RKO (cell line): ENCODE measurements at regions not wholly inside any gene's neighbourhood (a gene's known extent, or its start where the extent isn't known, plus 50 kb on each side); places are given as distances from the start of the nearest gene placed in this dataset.

Source experiments
- DNase-seq: peaks from one replicate; pipeline ENCODE4 v3.0.0-alpha.2; 2016; ENCODE audit warnings: low spot score

DNA sequence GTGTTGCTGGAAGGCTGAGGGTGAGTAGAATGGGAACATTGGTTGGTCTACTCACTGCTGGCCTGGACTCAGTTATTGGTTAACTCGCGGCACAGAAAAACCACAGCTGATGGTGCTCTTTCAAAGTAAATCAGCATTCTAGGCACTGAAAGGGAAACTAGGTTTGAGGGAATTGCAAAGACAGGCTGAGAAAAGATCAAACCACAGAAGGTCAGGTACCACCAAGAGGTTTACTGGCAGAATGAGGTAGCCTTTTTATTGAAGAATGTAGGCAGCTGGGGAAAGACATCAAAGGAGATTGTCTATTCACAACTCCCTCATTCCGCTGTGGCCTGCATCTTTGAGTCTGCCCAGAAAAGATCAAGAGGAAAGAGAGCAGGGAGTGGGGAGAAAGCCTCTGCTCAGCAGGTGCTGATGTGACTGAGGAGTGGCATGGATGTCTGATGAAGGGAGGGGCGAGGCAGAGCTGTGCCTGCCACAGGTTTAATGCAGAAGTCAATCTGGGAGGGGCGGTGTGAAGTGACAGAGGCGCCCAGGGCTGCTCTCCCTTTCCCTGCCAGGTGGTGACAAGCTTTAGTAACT is 255.5 kb downstream of the MAN2A1 start:
- DNase-seq: no peak

DNA sequence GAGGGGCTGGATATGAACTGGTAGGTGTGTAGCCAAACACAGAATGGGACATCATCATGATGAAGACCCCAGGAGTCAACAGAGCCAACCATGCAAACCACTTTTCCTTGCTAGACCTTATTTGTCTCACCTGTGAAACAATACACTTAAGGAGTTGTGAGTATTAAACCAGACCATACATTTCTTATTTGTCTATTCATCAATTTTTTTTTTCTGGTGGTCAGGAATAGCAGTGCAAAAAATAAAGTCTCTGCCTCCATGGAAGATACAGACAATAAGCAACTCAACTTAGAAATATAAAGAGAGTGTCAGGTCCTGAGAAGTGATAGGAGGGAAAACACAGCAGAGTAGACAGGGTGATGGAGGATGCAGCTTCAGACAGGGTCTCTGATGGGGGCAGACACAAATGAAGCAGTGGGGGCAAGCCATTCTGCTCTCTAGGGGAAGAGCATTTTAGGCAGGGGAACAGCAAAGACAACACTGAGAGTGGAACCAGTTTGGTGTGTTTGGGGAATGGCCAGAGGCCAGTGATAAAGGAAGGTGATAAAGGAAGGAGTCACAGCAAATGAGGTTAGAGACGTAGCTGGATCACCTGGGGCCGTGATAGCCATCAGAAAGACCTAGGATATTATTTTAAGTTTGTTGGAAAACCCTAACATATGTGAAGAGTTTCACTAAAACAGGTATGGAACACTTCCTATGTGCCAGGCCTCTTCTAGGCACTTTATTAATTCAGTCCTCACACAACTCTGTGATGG is 256.2 kb downstream of the MAN2A1 start:
- DNase-seq: no peak

DNA sequence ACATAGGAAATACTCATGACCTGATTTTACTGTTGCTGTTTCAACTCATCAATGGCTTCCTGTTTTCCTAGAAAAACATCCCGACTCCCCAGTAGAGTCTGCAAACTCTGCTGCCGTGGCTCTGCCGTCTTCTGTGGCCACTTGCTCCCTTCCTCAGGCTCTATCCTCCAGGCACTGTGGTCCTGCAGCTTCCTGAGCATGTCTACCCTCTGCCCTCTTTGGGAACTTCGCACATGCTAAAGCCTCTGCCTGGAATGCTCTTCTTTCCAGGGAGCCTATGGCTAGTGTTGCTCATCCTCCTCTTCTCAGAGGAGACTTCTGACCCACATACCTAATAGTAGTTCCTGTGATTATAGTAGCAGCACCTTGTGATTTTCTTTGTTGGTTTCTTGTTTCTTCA is 256.9 kb downstream of the MAN2A1 start:
- DNase-seq: no peak

DNA sequence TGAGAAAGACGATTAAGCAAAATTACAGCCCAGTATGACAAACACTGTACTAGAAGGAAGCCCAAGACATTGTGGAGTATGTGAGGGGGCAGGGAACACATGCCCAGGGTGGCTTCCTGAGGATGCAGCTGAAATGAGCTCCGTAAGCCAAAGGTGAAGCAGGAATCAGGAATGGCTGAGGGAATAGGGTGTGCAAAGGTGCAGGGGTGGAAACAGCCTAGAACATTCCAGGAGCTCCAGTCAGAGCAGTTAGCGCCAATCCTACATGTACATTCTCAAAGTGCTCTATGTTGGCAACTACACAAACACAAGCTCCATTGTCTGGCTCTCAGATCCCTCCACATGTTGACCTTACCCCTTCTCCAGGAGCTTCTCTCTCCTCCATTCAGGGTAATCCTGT is 257.9 kb downstream of the MAN2A1 start:
- DNase-seq: no peak

DNA sequence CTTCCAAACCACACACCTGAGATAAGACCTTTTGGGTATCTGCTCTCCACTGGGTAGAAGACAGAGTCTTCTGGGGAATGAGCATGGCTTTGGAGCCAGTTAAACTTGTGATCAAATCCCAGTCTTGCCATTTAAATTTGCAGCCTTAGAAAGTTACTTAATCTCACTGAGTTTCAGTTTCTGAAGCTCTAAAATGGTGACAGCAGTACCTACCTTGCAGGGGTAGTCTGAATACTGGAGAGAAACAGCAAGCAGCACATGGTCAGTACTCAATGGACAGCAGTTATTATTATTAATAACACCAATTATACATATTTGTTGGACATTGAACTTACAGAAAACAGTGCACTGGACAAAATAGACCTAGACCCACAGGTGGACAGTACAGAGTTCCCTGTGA is 260.9 kb downstream of the MAN2A1 start:
- no peak for DNase-seq

DNA sequence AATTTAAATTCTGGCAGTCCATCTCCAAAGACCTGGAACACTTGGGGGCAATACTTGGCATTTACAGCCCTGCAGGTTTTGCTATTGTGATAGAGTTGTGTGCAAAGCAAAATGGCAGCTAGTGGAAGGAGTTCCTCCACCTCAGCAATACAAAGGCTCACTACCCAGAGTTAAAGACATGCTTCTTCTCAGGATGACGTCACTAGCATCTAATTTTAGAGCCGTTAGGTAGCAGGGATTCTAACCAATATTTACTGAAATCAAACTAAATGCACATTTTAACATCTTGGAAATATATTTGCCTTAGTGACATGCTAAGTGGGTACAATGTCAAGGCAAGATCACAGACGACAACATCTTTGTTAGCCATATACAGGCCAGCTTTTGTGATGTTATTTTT is 261.6 kb downstream of the MAN2A1 start:
- no peak for DNase-seq

DNA sequence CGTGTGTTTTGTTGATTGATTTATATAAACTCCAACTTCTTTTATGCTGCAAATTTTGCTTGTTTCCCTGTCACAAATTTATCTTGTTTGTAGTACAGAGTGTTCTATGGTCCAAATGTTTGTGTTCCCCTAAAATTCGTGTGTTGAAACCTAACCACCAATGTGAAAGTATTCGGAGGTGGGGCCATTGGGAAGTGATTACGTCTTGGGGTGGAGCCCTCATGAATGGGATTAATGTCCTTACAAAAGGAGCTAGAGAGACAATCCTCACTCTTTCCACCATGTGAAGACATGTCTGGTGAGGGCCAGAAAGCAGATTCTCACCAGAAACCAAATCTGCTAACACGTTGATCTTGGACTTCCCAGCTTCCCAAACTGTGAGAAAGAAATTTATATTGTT is 262.0 kb downstream of the MAN2A1 start:
- DNase-seq: no peak

DNA sequence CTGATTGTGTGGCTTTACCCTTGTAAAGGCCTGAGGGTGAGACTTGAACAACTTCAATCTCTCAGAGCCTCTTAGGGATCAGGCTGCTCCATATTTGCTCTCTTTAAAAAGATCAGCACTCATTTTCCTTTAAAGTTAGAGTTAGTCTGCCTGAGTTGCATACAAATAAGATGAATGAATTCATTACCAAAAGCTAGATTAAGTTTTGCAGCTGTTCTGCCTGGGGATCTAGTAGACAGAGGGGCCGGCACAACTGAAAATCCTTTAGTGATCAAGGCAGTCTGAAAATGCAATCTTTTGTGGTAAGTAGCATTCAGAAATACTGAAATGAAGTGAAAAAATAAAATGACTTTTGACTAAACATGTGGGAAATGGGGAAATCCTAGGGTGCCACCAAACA is 264.0 kb downstream of the MAN2A1 start:
- DNase-seq: no peak

DNA sequence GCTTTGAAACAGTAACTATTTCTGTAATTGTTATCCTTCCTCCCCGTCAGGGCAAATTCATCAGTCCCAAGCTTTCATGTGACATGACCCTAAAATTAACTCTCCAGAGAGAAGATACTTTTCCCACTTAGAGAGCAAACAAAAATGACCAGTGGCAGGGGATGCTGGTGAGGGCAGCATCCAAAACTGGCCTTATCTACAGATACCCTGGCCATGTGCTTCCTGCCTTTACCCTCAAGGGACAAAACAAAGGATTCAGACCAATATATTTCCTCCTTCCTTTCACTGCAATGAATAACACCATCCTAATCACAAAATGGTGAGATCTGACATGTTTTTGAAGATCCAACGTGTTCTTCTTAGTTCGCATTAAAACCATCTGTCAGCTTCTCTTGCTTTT is 267.2 kb downstream of the MAN2A1 start:
- no peak for DNase-seq

DNA sequence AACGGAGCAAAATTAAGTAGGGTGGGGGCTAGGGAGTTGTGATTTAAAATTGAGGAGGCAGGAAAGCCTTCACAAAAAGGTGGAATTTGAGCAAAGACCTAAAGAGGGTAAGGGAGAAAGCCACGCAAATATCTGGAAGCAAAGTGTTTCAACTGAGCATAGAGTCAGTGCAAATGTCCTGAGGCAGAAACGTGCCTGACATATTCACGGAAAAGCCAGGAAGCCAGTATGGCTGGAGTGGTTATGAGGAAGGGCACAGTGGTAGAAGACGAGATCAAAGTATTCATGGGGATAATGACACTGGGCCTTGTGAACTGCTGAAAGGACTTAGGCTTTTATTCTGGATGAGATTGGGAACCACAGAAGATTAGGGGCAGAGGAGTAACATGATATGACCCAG is 268.4 kb downstream of the MAN2A1 start:
- DNase-seq: no peak

DNA sequence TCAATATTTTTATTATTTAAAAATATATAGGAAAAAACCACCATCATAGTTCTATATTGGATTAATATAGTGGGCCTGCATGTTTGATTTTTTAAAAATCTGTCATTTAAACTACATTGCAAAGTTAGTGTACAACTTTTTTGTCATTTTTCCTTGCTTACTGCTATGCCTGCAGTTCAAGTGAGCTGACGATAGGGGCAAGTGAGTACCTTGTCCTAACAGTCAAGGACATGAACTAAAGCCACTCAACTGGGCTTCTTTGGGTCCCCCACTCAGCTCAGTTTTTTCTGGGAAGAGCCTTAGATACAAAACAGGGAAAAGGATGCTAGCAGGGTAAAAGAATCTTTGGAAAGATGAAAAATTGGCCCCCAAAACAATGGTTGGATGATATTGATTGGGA is 269.9 kb downstream of the MAN2A1 start:
- DNase-seq: peak; percentile 18

DNA sequence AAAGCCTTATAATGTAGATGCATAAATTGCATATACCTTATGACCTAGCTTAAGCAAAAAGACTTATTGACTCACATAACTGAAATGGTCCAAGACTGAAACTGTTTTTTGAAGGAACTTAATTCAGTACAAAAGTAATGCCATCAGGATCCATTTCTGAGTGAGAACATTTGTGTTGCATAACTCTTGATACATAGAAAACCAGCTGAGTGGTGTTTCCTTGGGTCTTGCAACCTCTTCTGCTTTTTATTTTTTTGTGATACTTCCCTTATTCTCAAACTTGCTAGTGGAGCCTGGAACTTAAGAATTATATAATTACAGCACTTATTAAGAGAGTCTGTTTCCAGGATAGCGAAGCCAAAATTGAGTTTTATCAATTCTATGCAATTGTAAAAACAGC is 272.0 kb downstream of the MAN2A1 start:
- DNase-seq: no peak

DNA sequence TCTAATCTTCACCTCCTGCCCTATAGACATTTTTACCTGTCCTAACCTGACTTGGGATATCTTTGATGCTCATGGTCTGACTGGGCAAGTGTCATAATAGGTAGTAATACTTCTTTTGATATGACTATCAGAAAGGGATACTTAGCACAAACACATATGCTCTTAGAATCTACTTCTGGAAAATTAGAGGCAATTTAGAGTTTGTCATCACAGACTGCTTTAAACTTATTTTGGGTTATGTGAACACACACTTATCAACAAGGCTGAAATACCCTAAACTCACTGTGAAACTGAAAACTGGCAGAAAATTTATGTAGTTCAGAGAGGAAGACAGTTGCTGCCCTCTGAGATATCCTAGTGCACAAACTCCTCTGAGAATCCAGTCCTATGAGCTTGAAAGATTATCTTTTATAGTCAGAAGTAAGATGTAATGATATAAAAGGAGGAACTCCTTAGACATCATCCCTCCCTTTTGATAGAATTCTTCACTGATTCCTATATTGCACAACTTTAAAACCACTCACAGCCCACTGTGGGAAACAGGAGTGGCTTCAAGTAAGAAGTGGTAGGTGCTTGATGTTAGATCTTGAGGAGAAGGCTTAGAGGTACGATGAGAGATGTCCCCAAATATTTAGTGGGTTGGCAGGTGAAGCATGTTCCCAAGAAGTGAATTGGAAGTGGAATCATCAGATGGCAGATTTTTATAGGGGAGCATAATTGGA is 273.3 kb downstream of the MAN2A1 start:
- no peak for DNase-seq

DNA sequence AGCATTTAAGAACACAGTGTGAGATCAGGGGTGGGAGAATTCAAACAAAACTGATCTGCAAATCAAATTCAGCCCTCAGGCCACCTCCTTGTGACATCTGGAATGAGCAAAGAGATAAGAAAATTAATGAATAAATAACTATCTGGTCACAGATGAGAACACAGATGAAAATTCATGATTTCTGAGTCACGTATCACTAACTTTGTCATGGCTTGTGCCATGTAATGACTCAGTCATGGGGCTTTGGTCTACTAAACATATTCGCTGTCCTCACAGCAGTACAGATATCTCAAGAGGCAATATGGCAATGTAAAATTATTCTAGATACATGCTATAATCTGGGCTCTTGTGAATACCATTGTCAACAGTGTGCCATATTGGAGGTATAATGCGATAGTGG is 274.4 kb downstream of the MAN2A1 start:
- peak; percentile 11 for DNase-seq

DNA sequence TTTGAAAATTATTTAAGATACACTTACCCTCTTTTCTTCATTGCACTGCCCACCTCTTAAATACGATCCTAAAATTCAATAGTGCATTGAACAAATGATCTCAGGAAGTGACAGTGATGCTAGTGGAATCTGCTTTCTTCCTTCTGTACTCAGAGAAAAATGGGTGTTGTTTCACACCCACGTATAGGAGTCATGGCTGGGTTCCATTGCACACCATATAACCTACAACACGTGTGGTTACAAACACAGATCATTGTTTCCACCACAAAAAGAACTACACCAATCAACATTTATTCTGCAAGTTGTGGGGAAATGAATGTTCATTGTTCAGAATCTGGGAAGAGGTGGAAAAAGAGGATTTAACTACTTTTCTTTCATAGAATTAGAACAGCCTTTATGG is 275.9 kb downstream of the MAN2A1 start:
- DNase-seq: no peak

DNA sequence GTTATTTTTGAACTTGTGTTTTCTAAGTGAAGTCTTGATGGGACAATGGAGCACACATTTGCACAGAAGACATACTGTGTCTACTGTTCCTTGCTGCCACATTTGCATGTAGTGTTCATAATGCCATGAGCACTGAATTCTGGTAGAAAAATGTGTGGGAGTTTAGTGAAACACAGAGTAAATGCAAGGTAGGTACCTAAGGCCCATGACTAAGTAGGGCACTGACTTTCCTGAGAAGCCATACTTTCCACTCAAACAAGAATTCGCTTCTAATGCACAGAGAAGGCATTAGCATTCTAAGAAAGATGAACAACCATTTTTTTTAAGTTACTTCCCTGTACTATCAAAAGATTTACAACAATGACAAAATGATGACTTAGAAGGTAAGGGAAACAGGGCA is 282.2 kb downstream of the MAN2A1 start:
- DNase-seq: no peak

DNA sequence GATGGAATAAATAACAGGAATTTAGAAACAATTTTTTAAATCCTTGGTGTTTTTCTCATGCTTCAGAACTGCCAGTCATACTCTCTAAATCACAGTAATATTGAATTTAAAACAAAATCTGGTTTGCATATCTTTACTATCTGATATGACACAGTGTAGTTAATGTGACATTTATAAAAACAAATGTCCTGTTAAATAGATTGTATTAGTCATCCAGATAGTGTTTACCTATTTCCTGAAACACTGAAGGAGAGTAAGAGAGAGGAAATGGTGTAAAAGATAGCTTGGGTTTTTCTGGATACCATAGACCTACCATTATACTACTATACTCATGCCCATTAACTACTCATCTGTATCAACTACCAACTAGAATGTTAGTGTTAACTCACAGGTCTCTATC is 292.3 kb downstream of the MAN2A1 start:
- no peak for DNase-seq

DNA sequence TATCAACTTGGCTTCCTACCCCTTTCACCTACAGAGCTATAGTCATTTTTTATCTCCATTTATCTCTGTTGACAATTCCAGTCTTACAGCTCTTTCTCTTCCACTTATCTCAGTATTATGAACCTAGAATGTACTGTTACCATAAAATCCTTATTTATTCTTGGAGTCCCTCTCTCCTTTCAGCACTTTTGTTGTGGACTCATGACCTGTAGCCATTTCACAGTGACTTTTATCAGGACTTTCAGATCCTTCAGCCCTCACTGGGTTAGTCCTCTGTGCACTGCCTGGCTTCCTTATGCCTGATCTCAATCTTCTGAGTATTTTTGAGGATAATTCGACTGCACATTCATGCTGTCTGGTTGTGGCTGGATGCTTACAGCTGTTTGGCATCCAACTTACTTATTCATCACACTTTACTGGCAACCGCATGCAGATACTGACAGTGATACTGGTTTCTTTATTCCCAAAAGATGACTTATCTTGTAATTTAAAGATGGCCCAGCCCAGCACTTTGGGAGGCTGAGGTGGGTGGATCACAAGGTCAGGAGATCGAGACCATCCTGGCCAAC is 293.3 kb downstream of the MAN2A1 start:
- DNase-seq: no peak

DNA sequence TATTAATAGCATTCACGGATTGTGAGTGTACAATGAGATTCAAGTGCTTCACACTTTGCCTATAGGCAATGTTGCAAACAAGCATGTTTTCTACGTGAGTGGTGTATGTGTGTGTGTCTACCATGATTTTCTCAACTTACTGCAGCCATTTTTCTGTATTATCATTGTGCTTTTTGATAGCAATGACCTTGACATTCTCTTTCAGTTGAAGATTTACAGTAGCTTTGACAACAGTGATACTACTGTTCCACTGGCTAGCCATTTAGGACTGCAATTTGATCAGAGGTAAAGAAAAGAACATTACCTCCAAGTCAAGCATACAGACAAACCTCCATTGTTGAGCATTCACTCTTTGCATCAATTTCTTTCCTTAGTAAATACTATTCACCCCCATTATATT is 297.0 kb downstream of the MAN2A1 start:
- no peak for DNase-seq

DNA sequence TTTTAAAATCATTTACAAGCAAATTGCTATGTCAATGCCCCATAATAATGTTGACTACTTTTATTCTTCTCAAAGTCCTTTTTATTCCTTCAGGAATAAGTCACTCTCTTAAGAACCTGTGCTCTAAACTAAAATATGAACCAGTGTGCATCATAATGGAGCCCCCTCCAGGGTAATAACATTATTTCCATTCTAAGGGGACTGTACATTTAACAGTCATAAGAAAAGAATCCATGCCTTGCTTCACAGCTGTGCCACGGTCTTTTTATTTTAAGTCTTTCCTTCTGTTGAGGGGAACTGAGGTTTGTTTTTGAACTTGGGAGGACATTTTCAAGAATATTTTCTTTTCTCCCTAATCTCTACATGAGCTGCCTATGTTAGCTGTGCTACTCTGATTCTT is 297.6 kb downstream of the MAN2A1 start:
- no peak for DNase-seq

DNA sequence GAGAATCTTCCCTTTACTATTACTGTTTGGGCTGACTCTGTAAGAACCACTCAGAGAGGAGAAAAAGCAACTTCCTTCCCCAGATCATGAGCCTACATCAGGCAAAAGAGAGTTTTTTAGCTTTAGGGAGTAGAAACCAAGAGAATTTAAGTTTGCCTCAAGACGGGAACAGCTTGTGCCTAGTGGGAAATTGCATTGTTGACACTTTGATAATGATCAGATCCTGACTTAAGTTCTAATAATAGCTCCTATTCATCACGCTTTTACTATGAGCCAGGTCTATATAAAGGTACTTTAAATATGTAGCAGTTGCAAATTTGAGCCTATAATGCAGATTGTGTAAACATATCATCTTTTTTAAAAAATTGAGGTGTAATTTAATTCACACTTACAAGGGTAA is 298.2 kb downstream of the MAN2A1 start:
- DNase-seq: no peak

DNA sequence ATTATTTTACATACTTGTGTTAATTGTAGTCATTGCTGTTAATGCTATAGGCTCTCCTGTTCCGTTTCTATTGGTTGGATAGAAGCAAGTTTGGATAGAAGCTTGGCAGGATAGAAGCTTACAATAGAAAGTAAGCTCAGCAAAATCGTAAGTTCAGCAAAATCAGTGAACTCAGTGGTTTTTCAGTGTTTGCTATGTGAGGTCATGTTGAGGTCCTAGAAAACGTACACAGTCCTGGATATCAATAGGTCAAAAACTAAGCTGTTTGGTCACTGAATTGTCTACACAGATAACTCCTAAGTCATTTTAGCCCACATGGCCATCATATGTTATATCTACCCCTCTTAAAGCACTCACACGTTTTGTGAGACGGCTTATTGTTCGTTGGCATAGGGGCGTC is 299.4 kb downstream of the MAN2A1 start:
- no peak for DNase-seq

DNA sequence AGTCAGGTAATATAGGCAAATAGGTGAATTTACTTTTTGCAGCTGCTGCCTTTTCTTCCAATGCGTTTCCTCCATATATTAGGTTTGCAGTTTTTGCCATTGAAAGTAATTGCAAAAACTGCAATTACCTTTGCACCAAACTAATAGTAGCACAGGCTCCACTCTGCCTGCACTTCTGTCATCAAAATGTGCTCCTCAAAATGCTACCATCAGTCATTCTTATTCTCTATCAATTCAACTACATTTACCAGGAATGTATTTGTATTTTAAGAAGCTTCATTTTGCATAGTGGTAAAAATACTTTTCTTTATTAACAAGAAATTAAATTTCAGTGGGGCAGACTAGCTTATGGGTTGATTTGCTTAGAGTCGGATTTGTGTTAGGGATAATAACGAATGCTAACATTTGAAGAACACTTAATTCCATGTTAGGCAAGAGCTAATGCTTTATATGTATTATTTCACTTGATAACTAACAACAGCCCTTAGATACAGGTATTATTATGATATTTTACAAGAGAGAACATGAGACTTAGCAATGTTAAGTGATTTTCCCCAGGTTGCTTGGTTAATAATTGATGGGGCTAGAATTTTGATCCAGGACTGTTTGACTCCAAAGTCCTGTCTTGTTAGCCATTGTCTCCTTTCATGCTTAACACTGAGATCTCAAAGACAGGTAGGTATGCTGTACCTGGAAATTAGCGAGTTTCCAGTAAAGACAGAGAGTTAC is 300.4 kb downstream of the MAN2A1 start:
- DNase-seq: no peak
